ENCODE measurements at regions not wholly inside any gene's neighbourhood (a gene's known extent, or its start where the extent isn't known, plus 50 kb on each side); places are given as distances from the start of the nearest gene placed in this dataset.

DNA sequence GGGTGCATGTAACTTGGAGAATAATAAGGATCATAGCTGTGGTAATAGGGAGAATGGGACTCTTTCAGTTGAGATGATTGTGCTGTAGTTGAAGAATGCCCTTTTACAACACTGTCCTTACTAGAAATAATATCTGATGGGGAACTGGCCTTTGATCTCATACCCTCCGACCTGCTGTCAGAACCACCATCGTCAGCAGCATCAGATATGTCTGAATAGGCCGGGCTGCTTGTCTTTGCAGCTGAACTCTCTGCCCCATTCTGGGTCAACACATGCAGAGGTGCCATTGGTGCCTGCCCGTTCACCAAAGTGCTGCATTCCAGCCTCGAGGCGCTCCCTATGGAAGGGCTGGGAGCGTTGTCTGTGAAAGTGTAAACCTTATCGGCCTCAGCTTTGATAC, 99.1 kb downstream of the ZNF608 start:
- H2BK5ac ChIP-seq (ENCODE audit: low read depth, low read length): no peak overlapping the region
- H4K91ac ChIP-seq (replicated peaks; ENCODE audit: insufficient read length, low read length): no peak overlapping the region
- ChIA-PET POLR2A (ENCODE audit: partially characterized antibody) (no interaction called here), CTCF (ENCODE audit: partially characterized antibody) (interaction anchor here (0.6 to 1.1 kb wide), 3 partner anchors 14 to 899 kb away, joined by 3 to 4 read pairs (median 3); no protein-coding TSS in a partner anchor)
- no peak overlapping the region for H3K4me3 ChIP-seq (ENCODE audit: extremely low read depth in 1 of 4, insufficient read depth in 2 of 4, low read depth in 3 of 4, low read length in 4 of 4)
- no peaks in the 10 kb centered on the region for H4K20me1 ChIP-seq (replicated peaks in 1 of 2; ENCODE audit: control insufficient read depth in 1 of 2, insufficient read depth in 2 of 2, low read length in 2 of 2)
- no peak overlapping the region for H3K4ac ChIP-seq (replicated peaks; ENCODE audit: insufficient read length, low read depth, low read length)
- no peak overlapping the region for H2BK120ac ChIP-seq (replicated peaks; ENCODE audit: low read depth, low read length)
- H2BK15ac ChIP-seq (ENCODE audit: low read length): no peak overlapping the region
- H3K56ac ChIP-seq (replicated peaks; ENCODE audit: insufficient read length, low read depth, low read length): no peak overlapping the region
- 95% methylated on average over 8 of the region's 8 CpGs; no CpG with 5 or more reads in 1 of the 2 experiments for WGBS, 2 experiments (ENCODE audit: extremely low coverage in 1 of 2, insufficient coverage in 1 of 2, insufficient read length in 1 of 2, insufficient replicate concordance in 2 of 2, low coverage in 1 of 2, low lambda C conversion rate in 2 of 2, missing lambda C conversion rate in 1 of 2)
- peaks cover 0 to 41% of the 10 kb centered on the region in 2 experiments; a peak in 2 of 4 replicates for H3K79me2 ChIP-seq (ENCODE audit: control insufficient read depth in 1 of 2, insufficient read depth in 2 of 2, low read length in 2 of 2)
- H3K79me1 ChIP-seq (ENCODE audit: low read depth, low read length): peaks cover 8% of the 10 kb centered on the region; the same call in 1 of the 2 replicates
- H3K27ac ChIP-seq (ENCODE audit: low read depth, low read length): no peak overlapping the region
- peaks cover 2% of the 10 kb centered on the region; the same call in 1 of the 2 replicates for H3K23me2 ChIP-seq (ENCODE audit: low read depth, low read length)
- H3K36me3 ChIP-seq (ENCODE audit: control insufficient read depth in 2 of 4, insufficient read depth in 4 of 4, low read length in 3 of 4): peaks cover 7 to 32% (median 23%) of the 10 kb centered on the region in 4 experiments; a peak in 7 of 8 replicates
- H2BK20ac ChIP-seq (ENCODE audit: low read length): no peak overlapping the region
- H2AFZ ChIP-seq (ENCODE audit: low read length): no peak overlapping the region
- no peak overlapping the region for H4K8ac ChIP-seq (ENCODE audit: extremely low read depth, insufficient read depth, low read length)
- H3K27me3 ChIP-seq (replicated peaks in 1 of 4; ENCODE audit: control insufficient read depth in 3 of 4, extremely low read depth in 1 of 4, insufficient read depth in 3 of 4, low read length in 3 of 4): no peaks in the 10 kb centered on the region
- H4K5ac ChIP-seq (ENCODE audit: insufficient read length, low read depth, low read length): no peak overlapping the region
- no peak overlapping the region for H3K23ac ChIP-seq (ENCODE audit: insufficient read length)
- H3K14ac ChIP-seq (ENCODE audit: insufficient read length): no peak overlapping the region
- no peak overlapping the region for H3K9ac ChIP-seq (replicated peaks in 1 of 4; ENCODE audit: extremely low read depth in 1 of 4, low read depth in 3 of 4, low read length in 3 of 4)
- H2AK5ac ChIP-seq (ENCODE audit: low read depth, low read length): no peak overlapping the region
- H3K4me1 ChIP-seq (replicated peaks in 1 of 4; ENCODE audit: control insufficient read depth in 3 of 4, insufficient read depth in 4 of 4, low read length in 3 of 4): peaks cover 5 to 22% (median 14%) of the 10 kb centered on the region in 4 experiments; a peak in 6 of 7 replicates
- H3K4me2 ChIP-seq (ENCODE audit: insufficient read depth in 1 of 2, low read depth in 2 of 2, low read length in 2 of 2): no peak overlapping the region
- H3K9me3 ChIP-seq (ENCODE audit: insufficient read depth in 2 of 2, low read depth in 1 of 2, low read length in 1 of 2): no peaks in the 10 kb centered on the region
- no peak overlapping the region for H3K18ac ChIP-seq (ENCODE audit: extremely low read depth, low read length)
- FAIRE-seq: no peak
- no peak overlapping the region for H2BK12ac ChIP-seq (ENCODE audit: low read depth, low read length)
- no peak for DNase-seq (ENCODE audit: low read depth in 1 of 2, low spot score in 2 of 2)
- TF ChIP-seq, protein P1, sequence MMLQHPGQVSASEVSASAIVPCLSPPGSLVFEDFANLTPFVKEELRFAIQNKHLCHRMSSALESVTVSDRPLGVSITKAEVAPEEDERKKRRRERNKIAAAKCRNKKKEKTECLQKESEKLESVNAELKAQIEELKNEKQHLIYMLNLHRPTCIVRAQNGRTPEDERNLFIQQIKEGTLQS (IDR thresholded peaks at IDR 0.05; ENCODE audit: insufficient read depth, low read depth, low read length): no peak
- TF ChIP-seq SIX5 (IDR thresholded peaks at IDR 0.05; ENCODE audit: low read depth, low read length) (no peak), SP1 (IDR thresholded peaks at IDR 0.05; ENCODE audit: low read depth, low read length) (no peak), TAF1 (IDR thresholded peaks at IDR 0.05; ENCODE audit: low read depth, low read length) (no peak), POLR2A (IDR thresholded peaks at IDR 0.05; ENCODE audit: control extremely low read depth in 1 of 2, low read depth in 2 of 2, low read length in 2 of 2) (no peak), CTCF (IDR thresholded peaks at IDR 0.05; ENCODE audit: control extremely low read depth in 1 of 3, insufficient read depth in 1 of 3, low read depth in 1 of 3, low read length in 3 of 3) (no peak), YY1 (IDR thresholded peaks at IDR 0.05; ENCODE audit: low read depth, low read length) (no peak), JUND (IDR thresholded peaks at IDR 0.05; ENCODE audit: low read length) (no peak)
- TF ChIP-seq, protein P2, sequence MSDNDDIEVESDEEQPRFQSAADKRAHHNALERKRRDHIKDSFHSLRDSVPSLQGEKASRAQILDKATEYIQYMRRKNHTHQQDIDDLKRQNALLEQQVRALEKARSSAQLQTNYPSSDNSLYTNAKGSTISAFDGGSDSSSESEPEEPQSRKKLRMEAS (IDR thresholded peaks at IDR 0.05): no peak

Measured in H1 (cell line).